GM21381 (cell line): ENCODE measurements at regions not wholly inside any gene's neighbourhood (a gene's known extent, or its start where the extent isn't known, plus 50 kb on each side); places are given as distances from the start of the nearest gene placed in this dataset.

Experiments
- ATAC-seq: cut with Tn5 transposase; IDR thresholded peaks from one replicate; pipeline ENCODE4 v1.9.1; 2021; ENCODE audit warnings: mild to moderate bottlenecking, moderate library complexity; ENCODE audit not compliant: unreplicated experiment

GRCh38 chr7:86975449-86975848 lies 84.0 kb downstream of the ELAPOR2 start:
- no peak for ATAC-seq

GRCh38 chr7:86972072-86972471 lies 87.4 kb downstream of the ELAPOR2 start:
- ATAC-seq = no peak

- no peak for ATAC-seq
Measured at GRCh38 chr7:86970986-86971385, 88.5 kb downstream of the ELAPOR2 start.

GRCh38 chr7:86970547-86970946 lies 88.9 kb downstream of the ELAPOR2 start:
- ATAC-seq = no peak

- no peak for ATAC-seq
Measured at GRCh38 chr7:86969865-86970264, 89.6 kb downstream of the ELAPOR2 start.

GRCh38 chr7:86968618-86969017 lies 90.8 kb downstream of the ELAPOR2 start:
- no peak for ATAC-seq

- no peak for ATAC-seq
Measured at GRCh38 chr7:86966916-86967315, 92.5 kb downstream of the ELAPOR2 start.

GRCh38 chr7:86965727-86966120 lies 93.7 kb downstream of the ELAPOR2 start:
- ATAC-seq = no peak

GRCh38 chr7:86964973-86965726 lies 94.3 kb downstream of the ELAPOR2 start:
- no peak for ATAC-seq

- ATAC-seq = peak; percentile 84
Measured at GRCh38 chr7:86963599-86964230, 95.7 kb downstream of the ELAPOR2 start.

- no peak for ATAC-seq
Measured at GRCh38 chr7:86962623-86963022, 96.8 kb downstream of the ELAPOR2 start.

- no peak for ATAC-seq
Measured at GRCh38 chr7:86961686-86962085, 97.8 kb downstream of the ELAPOR2 start.

- no peak for ATAC-seq
Measured at GRCh38 chr7:86958380-86958779, 101.1 kb downstream of the ELAPOR2 start.

GRCh38 chr7:86956567-86956966 lies 102.9 kb downstream of the ELAPOR2 start:
- ATAC-seq = no peak

GRCh38 chr7:86955895-86956503 lies 103.5 kb downstream of the ELAPOR2 start:
- no peak for ATAC-seq

GRCh38 chr7:86954971-86955370 lies 104.5 kb downstream of the ELAPOR2 start:
- no peak for ATAC-seq

- no peak for ATAC-seq
Measured at GRCh38 chr7:86953653-86954336, 105.7 kb downstream of the ELAPOR2 start.

GRCh38 chr7:86953219-86953618 lies 106.2 kb downstream of the ELAPOR2 start:
- ATAC-seq = no peak

GRCh38 chr7:86951895-86952294 lies 107.6 kb downstream of the ELAPOR2 start:
- ATAC-seq = no peak

GRCh38 chr7:86950944-86951343 lies 108.5 kb downstream of the ELAPOR2 start:
- no peak for ATAC-seq

GRCh38 chr7:86950360-86950759 lies 109.1 kb downstream of the ELAPOR2 start:
- ATAC-seq = no peak
